ENCODE measurements at regions not wholly inside any gene's neighbourhood (a gene's known extent, or its start where the extent isn't known, plus 50 kb on each side); places are given as distances from the start of the nearest gene placed in this dataset.
"Not testable (repeated sequence)": the region's sequence is repeated elsewhere in the genome, so short reads cannot be mapped to it uniquely, and the experiment has no call there.

- no peak overlapping the region for H3K4me2 ChIP-seq (ENCODE audit: low read length)
- H4K20me1 ChIP-seq (ENCODE audit: insufficient read depth, low read length), result no peaks in the 10 kb centered on the region
- no peaks in the 10 kb centered on the region for H3K79me2 ChIP-seq (ENCODE audit: low read length)
- H3K27me3 ChIP-seq (ENCODE audit: low read depth, low read length), result no peaks in the 10 kb centered on the region
- no peak overlapping the region for H3K9ac ChIP-seq (ENCODE audit: low read length)
- TF ChIP-seq CTCF (IDR thresholded peaks at IDR 0.05; ENCODE audit: low read depth, low read length), result no peak
- no peak for TF ChIP-seq EZH2phosphoT487 (IDR thresholded peaks at IDR 0.05; ENCODE audit: low read depth)
- H3K36me3 ChIP-seq (replicated peaks; ENCODE audit: low read depth, low read length), result no peaks in the 10 kb centered on the region
- no peak overlapping the region for H3K27ac ChIP-seq (ENCODE audit: low read length)
- no peak overlapping the region for H2AFZ ChIP-seq (ENCODE audit: low read depth, low read length)
- H3K9me3 ChIP-seq (ENCODE audit: insufficient read depth, low read length), result no peaks in the 10 kb centered on the region
- H3K4me1 ChIP-seq (ENCODE audit: low read length), result no peaks in the 10 kb centered on the region
- H3K4me3 ChIP-seq (ENCODE audit: low read length), result no peak overlapping the region
Measured at GRCh38 chr11:87894961-87895360, 280.3 kb downstream of the RAB38 start.

- no peaks in the 10 kb centered on the region for H3K79me2 ChIP-seq (ENCODE audit: low read length)
- H3K4me3 ChIP-seq (ENCODE audit: low read length), result no peak overlapping the region
- no peak overlapping the region for H3K4me2 ChIP-seq (ENCODE audit: low read length)
- no peaks in the 10 kb centered on the region for H3K36me3 ChIP-seq (replicated peaks; ENCODE audit: low read depth, low read length)
- H3K4me1 ChIP-seq (ENCODE audit: low read length), result no peaks in the 10 kb centered on the region
- H3K27ac ChIP-seq (ENCODE audit: low read length), result no peak overlapping the region
- no peaks in the 10 kb centered on the region for H3K27me3 ChIP-seq (ENCODE audit: low read depth, low read length)
- no peak for TF ChIP-seq EZH2phosphoT487 (IDR thresholded peaks at IDR 0.05; ENCODE audit: low read depth)
- no peak for TF ChIP-seq CTCF (IDR thresholded peaks at IDR 0.05; ENCODE audit: low read depth, low read length)
- no peaks in the 10 kb centered on the region for H4K20me1 ChIP-seq (ENCODE audit: insufficient read depth, low read length)
- no peaks in the 10 kb centered on the region for H3K9me3 ChIP-seq (ENCODE audit: insufficient read depth, low read length)
- H3K9ac ChIP-seq (ENCODE audit: low read length), result no peak overlapping the region
- H2AFZ ChIP-seq (ENCODE audit: low read depth, low read length), result no peak overlapping the region
Measured at GRCh38 chr11:87892291-87892690, 283.0 kb downstream of the RAB38 start.

GRCh38 chr11:87889126-87889525, 286.1 kb downstream of the RAB38 start:
- Histone ChIP-seq H2AFZ (ENCODE audit: low read depth, low read length) (no peak overlapping the region), H3K4me3 (ENCODE audit: low read length) (no peak overlapping the region), H3K79me2 (ENCODE audit: low read length) (no peaks in the 10 kb centered on the region), H4K20me1 (ENCODE audit: insufficient read depth, low read length) (no peaks in the 10 kb centered on the region), H3K27me3 (ENCODE audit: low read depth, low read length) (no peaks in the 10 kb centered on the region), H3K27ac (ENCODE audit: low read length) (no peak overlapping the region), H3K4me2 (ENCODE audit: low read length) (no peak overlapping the region), H3K4me1 (ENCODE audit: low read length) (no peaks in the 10 kb centered on the region), H3K9ac (ENCODE audit: low read length) (no peak overlapping the region), H3K9me3 (ENCODE audit: insufficient read depth, low read length) (no peaks in the 10 kb centered on the region), H3K36me3 (replicated peaks; ENCODE audit: low read depth, low read length) (no peaks in the 10 kb centered on the region)
- no peak for TF ChIP-seq EZH2phosphoT487 (IDR thresholded peaks at IDR 0.05; ENCODE audit: low read depth)
- TF ChIP-seq CTCF (IDR thresholded peaks at IDR 0.05; ENCODE audit: low read depth, low read length), result no peak

- not testable (repeated sequence) for H3K27me3 ChIP-seq (ENCODE audit: low read depth, low read length); H4K20me1 ChIP-seq (ENCODE audit: insufficient read depth, low read length); H3K4me2 ChIP-seq (ENCODE audit: low read length); H3K9me3 ChIP-seq (ENCODE audit: insufficient read depth, low read length); H2AFZ ChIP-seq (ENCODE audit: low read depth, low read length); H3K4me1 ChIP-seq (ENCODE audit: low read length); H3K36me3 ChIP-seq (replicated peaks; ENCODE audit: low read depth, low read length); H3K9ac ChIP-seq (ENCODE audit: low read length); H3K27ac ChIP-seq (ENCODE audit: low read length); H3K4me3 ChIP-seq (ENCODE audit: low read length); H3K79me2 ChIP-seq (ENCODE audit: low read length)
Measured at GRCh38 chr11:87885084-87885483, 290.2 kb downstream of the RAB38 start.

- no peaks in the 10 kb centered on the region for H4K20me1 ChIP-seq (ENCODE audit: insufficient read depth, low read length)
- H3K4me1 ChIP-seq (ENCODE audit: low read length), result peaks cover 11% of the 10 kb centered on the region
- no peaks in the 10 kb centered on the region for H3K27me3 ChIP-seq (ENCODE audit: low read depth, low read length)
- H2AFZ ChIP-seq (ENCODE audit: low read depth, low read length), result no peak overlapping the region
- no peak for TF ChIP-seq CTCF (IDR thresholded peaks at IDR 0.05; ENCODE audit: low read depth, low read length)
- no peaks in the 10 kb centered on the region for H3K9me3 ChIP-seq (ENCODE audit: insufficient read depth, low read length)
- no peaks in the 10 kb centered on the region for H3K79me2 ChIP-seq (ENCODE audit: low read length)
- no peaks in the 10 kb centered on the region for H3K36me3 ChIP-seq (replicated peaks; ENCODE audit: low read depth, low read length)
- no peak overlapping the region for H3K4me3 ChIP-seq (ENCODE audit: low read length)
- H3K9ac ChIP-seq (ENCODE audit: low read length), result no peak overlapping the region
- H3K27ac ChIP-seq (ENCODE audit: low read length), result no peak overlapping the region
- H3K4me2 ChIP-seq (ENCODE audit: low read length), result no peak overlapping the region
Measured at GRCh38 chr11:87879118-87879517, 296.1 kb downstream of the RAB38 start.
